ENCODE measurements at regions not wholly inside any gene's neighbourhood (a gene's known extent, or its start where the extent isn't known, plus 50 kb on each side); places are given as distances from the start of the nearest gene placed in this dataset.
"Not testable (repeated sequence)": the region's sequence is repeated elsewhere in the genome, so short reads cannot be mapped to it uniquely, and the experiment has no call there.

DNA sequence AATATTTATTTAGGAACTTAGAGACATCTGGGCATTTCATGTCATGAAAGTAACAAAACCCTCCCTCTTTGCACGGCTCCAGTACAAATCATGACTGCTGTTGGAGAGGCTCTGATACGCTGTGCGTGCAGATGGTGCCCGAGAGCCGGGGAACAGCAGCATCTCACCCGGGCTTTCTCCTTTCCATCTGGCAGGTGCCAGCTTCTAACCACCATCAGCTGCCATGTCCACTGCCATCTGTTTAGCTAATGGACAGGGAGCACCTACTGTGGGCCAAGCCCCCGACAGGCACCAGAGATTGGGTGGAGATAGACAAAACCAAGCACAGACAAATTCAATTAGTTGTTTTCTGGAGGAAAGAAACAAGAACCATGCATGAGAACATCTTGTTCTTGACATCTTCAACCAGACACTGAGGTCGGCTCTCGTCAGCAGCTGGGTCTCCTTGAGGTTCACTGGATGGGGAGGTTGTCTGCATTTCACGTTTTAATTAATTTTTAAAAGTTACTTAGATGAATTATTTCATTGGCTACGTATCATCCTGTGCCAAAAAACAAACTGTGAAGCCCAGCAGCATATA is 323.7 kb downstream of the THBS2 start:
- DNase-seq, result no peak

DNA sequence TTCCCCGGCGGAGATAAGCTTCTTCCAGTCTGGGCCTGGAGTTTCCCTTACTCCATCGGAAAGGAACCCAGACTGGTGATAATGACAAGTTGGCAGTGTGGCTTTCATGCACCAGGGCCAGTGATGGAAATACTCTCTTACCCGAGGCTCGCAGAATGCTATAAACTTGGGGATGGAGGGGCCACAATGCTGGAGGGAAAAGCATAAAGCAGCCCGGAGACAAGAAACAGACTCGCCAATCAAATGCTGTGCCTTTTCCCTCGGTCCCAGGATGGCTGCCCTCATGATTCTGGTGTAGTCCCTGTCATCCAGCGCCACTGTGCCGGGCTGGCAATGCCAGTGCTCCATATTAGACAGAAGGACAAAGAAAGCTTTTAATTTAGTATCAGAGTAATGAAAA is 325.6 kb downstream of the THBS2 start:
- no peak for DNase-seq

DNA sequence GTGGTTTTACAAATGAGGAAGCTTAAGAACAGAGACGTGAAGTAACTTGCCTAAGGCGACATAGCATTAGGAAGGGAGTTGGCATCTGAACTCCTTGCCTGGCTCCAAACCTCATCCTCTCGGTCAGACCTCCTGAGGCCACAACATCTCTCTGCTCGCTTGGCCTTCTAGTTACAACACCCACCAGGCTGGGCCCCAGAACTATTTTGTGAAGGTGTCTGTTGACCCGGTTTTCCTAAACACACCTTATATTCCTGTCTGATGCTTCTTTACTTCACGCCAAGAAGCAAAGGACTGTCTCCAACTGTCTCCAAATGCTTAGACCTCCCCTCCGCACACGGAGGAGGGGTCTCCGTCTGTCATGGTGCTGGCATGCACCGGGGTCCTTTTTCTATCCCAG is 326.6 kb downstream of the THBS2 start:
- DNase-seq, result no peak

DNA sequence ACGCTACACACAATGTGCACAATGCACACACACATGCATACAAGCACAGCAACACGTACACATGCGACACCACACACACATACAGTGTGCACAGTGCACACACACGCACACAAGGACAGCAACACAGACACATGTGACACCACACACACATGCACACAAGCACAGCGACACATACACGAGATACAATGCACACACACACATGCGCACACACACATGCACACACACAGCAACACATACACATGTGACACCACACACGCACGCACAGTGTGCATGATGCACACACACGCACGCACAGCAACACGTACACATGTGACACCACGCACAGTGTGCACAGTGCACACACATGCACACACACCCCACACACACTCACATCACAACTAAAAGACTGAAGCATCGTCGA is 327.3 kb downstream of the THBS2 start:
- DNase-seq, result no peak

DNA sequence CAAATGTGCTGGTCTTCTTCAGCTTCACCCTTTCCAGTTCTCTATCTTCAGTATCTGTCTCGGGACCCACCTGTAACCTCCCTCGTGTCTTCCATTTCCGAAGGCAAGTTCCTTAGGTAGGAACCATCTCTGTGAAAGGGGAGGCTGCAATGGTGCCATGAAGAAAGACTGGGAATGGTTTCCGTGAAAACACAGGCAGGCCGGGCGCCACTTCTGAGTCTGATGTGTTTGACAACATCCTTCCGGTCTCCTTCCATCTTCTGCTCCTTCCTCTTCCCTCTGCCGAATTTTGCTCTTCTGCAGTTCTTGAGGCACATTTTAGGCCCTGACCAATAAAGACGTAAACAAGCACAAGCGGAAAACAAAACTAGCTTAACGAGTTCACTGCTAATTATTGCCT is 328.0 kb downstream of the THBS2 start:
- no peak for DNase-seq

DNA sequence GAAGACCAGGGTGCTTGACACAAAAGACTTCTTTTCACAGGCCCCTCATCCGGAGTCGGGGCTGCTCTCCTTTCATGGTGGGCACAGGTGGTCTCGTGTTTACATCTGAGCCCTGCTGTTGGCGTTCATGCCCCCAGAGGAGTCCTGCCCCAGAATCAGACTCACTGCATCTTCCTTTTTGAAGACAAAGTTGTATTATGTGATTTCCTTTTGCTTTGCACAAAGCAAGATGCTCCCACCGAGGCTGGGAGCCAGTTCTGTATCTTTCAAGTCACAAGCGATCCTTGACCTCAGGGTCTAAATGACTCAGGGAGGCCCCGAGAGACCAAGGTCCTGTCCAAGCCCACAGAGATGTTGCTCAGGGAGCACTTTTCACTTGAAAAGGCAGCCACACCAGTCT is 330.5 kb downstream of the THBS2 start:
- no peak for DNase-seq

DNA sequence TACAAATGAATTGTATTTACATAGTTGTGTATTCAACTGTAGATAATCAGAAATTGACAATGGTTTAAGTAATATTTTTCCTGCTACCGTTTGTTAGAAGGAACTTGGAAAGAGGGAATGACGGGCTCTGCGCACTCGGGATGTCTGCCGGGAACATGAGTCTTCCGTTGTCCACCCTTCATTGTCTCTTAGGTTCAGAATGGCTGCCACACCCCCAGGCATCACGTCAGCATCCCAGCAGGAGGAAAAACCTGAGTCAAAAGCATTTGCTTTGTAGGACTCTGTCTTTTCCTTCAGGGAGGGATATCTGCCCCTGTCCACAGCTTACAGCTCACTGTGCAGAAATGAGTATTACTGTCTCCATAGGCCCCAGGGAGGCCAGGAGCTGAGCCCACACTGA is 331.2 kb downstream of the THBS2 start:
- DNase-seq, result no peak

DNA sequence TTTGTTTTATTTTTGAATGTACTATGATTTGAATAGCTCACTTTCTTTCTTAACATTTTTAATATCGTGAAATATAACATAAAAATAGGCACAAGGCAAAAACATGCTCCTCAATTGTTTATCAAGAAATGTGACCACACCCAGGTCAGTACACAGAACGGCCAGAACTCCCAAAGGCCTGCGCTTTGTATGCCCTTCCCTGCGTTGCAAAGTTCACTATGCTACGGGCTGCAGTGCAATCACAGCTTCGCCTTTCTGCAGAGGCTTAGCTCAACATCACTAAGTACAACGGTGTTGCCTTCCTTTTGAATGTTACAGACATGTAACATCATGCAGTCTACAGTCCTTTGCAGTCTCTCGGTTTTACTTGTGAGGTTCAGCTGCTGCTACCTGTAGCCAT is 333.4 kb downstream of the THBS2 start:
- DNase-seq, result no peak

DNA sequence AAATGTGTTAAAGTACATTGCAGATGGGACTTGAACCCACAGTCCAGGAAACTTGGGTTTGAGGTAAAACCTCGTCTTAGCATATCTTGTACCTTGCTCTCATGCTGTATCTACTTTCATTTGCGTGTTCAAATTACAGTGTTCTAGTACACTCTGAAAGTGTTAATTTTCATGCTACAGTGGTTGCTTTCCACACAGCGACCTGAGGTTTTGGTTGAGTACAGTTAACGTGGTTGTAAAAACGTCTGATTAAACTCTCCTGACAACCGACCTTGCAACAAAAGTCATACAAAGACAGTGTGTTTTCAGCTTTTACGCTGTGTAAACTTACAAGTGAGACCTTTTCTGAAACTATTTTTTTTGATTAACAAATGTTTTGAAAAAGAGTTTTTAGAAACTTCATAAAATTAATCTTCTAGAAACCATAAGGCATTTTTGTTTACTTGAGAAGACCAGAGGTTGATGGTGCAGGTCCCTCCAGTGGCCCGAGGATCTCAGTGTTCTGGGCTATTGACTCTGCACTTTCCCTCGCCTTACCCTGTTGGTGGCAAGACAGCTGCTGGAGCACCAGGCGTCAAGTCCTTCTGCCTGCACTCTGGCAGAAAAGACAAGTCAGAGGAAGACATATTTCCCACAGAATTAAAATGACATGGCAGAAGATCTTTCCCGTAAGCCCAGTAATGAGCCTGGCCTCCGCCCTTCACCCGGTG is 334.0 kb downstream of the THBS2 start:
- DNase-seq, result no peak

DNA sequence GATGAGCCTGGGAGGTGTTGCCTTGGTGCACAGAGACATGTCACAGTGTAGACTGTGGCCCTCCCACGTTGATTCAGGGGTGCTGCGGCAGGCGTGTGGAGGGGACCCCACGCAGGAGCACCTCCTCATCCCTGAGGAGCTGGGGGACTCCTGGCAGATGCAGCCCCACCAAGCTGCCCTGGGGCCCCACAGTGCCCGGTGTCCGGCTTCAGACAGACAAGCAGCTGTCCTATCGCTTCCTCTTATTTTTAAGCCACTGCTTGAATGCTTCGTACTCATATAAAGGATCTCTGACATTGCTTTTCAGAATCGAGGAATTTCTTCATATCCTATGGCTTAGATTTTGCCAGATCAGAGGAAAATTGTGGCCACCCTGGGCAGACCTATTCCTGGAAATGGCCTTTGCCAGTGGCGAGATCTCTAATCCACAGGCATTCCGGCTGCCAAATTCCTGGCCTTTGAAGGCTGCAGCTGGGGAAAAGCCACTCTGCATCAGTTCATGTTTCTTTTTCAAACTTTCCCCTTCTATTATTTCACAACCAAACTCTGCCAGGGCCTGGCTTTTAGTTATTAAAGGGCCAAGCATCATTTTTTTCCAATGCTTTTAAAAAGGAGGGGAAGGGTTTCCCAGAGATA is 337.0 kb downstream of the THBS2 start:
- no peak for DNase-seq

DNA sequence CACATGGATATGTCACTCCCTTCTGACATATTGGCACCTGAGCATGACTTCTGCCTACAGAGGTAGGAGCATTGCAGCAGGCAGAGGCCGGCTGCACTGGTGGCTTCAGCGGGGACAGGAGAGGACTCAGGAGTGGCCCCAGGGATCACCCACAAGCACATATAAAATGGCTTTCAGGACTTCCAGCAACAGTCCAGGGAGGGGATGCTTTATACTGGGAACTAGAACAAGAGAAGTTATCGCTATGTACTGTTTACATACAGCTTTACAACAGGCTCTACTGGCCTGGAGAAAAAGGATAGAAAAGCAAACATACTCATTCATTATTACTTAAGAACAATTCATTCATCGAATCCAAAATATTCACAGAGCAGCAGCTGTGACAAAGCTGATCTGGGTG is 337.8 kb downstream of the THBS2 start:
- DNase-seq, result no peak

DNA sequence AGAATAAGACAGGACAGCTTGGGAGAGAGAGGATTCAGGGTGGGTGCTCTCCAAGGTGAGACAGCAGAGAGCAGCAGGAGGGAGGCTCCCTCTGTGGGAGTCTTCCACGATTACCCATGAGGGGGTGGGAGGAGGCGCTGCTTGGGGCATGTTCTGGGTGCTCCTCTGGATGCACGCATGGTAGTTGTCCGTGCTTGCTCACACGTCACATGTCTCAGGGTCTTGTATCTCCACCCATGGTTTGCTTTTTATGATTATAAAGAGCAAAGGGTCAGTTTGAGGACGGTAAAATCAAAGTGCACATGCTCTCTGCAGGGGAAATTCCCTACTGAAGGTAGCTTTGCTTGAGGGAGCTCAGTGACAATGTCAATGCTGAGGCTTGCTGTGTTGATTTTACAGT is 338.4 kb downstream of the THBS2 start:
- no peak for DNase-seq

DNA sequence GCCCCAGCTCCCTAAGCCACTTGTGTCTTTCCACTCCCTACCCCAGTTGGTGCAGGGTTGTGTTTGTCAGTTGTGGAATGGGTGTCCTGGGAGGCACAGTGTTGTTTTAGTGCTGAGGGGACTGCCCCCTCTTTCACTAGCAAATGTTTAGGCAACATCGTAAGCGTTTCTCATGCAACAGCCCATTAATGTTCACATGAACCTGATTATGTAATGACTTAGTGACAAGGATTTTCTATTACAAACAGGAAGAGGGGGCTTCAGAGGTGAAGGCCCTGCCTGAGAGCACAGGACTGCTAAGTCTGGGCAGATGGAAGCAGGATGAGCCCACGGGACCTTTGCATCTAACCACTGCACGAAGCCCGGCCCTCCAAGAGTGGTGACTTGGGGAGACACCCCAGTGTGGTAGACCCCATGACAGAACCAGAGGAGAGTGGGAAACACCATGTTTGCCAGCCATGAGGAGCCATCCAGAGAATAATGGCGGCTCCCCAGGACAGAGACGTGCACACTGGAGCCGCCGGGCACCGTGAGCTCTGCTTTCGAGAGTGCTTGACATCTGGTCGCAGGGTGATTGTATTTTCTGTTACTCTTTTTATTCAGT is 339.7 kb downstream of the THBS2 start:
- DNase-seq, result no peak

DNA sequence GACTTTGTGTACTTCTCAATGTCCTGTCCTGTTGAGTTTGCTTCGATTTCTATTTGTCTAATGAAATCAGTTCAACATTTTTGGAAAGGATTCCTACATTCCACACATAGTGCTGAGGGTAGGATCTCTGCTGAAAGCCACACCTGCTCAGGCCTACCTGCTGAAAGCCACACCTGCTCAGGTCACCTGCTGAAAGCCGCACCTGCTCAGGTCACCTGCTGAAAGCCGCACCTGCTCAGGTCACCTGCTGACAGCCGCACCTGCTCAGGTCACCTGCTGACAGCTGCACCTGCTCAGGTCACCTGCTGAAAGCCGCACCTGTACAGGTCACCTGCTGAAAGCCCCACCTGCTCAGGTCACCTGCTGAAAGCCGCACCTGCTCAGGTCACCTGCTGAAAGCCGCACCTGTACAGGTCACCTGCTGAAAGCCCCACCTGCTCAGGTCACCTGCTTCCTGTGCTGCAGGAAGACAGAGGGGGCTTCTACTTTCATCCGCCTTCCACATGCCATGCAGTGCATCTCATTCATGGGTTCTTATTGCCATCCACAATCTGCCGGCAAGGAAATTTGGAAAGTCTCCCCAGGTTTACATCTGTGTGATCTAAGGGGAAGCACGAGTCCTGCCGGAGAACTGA is 340.3 kb downstream of the THBS2 start:
- not testable (repeated sequence) for DNase-seq

DNA sequence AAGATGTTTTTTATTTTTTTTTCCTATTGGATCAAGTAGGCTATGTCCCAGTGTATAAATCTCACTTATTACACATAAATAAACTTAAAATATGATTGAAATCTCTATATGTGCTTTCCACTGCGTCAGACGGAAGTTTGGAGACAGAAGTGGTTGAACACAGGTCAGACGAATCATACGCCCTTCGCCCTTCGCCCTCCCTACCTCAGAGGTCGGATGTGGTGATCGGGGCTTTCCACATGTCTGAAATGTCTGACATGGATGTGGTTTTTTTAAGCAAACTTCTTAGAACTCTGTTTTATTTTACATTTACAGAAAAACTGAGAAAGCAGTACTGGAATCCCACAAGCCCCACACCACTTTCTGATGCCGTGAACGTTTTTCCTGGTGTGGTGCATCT is 344.4 kb downstream of the THBS2 start:
- no peak for DNase-seq

DNA sequence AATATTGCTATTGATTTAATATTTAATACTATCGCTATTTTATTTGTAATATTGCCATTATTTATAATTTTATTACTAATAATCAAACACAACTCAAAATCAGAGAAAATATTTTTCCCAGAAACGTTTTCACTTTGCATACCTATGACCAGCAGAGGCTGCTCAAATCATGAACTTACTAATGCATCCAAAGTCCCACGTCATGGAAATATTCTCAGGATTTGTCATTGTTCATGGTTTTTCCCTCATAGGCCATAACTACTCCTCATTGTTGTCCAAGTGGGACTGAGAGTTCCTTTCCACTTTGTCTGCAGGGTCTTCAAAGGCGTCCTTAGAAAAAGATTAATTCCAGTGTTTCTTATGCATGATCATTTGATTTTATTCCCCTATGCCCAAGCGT is 344.8 kb downstream of the THBS2 start:
- DNase-seq, result peak; percentile 21

DNA sequence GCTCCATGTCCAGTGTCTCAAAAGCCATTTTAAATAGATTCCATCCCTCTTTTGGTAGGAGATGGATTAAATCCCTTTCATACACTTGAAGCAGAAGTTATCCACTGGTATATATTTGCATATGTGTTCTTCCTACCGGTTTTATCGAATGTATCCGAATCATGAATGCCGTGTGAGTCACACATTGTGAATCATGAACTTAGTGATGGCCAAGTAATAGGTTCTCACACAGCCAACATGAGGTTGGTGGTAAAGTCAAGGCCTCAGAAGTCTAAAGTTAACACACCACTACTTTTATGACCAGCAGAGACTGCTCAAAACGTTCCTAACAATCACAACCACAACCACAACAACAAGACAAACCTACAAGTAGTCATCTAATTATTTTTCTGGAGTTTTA is 345.5 kb downstream of the THBS2 start:
- DNase-seq, result peak; percentile 41

DNA sequence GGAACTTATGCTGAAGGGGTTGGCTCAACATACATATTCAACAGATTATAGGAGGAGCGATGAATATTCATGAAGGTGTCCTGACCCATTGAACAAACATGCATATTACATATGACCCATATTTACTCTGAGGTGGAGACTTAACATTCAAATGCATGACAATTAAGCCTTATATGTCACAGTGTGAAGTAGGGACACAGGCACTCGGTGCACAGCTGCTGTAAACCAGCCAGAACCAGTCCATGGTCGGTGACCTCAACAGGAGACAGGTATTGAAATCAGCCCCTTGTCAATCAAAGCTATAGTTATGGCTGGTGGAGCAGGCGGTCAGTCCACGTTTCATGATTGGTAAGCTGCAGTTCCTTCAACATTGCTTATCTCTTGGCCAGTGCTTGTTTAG is 347.3 kb downstream of the THBS2 start:
- DNase-seq, result no peak

DNA sequence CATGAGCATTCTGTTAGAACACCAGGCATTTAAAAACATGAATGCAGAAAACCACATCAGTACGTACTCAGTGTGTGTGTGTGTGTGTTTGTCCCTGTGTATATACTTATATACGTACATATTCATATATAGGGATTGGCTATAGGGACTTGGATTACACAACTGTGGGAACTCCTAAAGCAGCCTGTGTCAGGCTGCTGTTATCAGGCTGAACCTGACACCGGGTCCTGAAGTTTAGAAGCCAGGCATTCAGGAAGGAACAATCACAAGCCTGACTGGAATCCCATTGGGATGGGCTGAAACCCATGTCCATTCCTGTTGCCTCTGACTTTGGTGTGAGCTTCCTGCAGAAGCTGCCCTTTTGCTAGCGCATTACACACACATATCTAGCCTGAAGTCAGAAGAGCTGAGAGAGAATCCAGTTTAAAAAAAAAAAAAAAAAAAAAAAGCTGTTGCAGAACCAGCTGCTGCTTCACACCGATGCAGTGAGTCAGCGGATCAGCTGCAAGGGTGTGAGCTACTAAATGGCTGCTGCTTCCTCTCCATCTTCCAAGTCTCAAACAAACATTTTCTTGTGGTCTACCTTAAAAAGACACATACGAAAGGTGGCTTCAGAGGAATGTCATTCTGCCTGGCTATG is 348.1 kb downstream of the THBS2 start:
- peak; percentile 20 for DNase-seq

DNA sequence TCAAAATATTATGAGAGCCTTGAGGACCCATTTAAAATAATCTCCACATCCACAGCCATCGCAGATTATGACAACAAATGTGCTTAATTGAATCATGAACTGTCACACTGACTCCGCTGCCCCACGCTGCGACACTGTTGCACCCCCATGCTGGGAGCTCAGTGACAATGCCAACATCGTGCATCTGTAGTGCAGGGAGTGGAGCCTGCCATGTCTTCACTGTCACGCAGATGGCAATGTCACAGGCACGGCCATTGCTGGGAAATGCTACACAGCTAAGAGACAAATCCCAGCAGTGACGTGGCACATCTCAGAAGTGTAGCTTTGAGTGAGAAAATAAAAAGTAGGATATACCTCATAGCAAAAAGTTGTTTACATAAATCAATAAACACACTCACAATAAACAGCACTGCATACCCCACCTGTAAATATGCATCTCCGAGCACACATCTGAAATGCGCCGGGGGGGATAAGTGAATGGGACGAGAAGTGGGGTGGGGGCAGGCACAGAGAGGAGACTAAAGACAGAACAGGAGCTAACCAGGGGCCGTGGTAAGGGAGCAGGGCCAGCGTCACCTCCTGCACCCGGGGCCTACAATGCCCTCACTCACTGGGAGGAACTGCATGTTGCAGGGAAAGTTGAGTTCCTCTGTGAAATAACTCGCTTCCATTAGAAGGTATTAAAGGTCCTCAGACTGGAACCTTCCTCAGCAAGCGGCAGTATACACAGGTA is 349.9 kb downstream of the THBS2 start:
- no peak for DNase-seq

DNA sequence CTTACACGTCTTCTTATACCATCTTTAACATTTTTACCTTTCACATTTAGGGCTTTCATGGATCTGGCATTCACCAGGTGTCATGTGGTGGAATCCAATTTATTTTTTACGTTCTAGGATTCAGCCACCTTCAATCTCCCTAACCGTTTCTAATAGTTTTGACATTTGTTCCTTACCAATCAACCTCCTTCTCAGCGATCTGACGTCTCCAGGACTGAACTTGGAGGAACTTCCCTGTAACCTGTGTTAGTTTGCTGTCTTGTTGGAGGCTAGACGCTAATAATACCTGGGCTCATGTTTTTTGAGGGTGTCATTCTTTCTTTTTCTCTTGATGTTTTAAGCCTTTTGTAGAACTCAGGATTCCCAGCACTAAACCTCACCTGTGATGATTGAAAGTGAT is 351.6 kb downstream of the THBS2 start:
- DNase-seq, result no peak

DNA sequence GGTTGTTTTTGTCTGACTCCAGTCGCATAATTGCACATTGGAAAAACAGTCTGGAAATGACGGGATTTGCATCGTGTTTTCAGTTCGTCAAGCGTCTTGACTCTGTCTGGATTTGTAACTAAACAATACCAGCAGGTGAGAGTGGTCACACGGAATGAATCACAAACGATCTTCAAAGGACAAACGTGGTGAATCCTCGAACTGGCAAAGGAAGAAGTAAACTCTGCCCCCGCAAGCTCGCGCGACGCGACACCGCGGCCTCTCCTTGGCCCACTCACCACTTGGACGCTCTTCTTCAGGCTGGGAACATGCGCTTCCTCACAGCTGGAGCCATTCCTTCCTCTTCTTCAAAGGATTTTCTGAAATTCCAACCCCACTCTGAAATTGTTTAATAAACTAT is 352.6 kb downstream of the THBS2 start:
- no peak for DNase-seq

DNA sequence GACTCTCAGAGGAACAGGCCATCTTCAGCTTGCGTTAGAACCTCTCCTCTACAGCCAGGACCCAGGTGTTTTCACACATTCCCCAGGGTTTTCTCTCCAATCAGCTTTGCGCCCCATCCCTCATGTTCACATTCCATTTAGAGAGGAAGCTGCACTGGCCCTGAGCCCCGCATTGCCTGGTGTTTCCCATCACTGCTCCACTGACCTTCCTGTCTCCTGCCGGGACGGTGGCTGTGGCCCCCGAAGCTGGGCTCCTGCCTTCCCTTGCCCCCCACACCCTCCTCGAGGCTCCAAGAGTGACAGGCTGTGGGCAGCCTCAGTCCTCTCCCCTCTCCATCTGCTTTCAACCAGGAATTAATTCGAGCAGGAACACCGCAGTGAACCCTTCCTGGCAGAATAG is 357.3 kb downstream of the THBS2 start:
- DNase-seq, result no peak
